Mesenchymal stem cell (in vitro differentiated cells and primary cell): ENCODE measurements at regions not wholly inside any gene's neighbourhood (a gene's known extent, or its start where the extent isn't known, plus 50 kb on each side); places are given as distances from the start of the nearest gene placed in this dataset.

Source experiments
- DNase-seq: peaks from one replicate; pipeline ENCODE4 v3.0.0-alpha.2; 2013
- H2AFZ ChIP-seq: one replicate; pipeline ENCODE4 v1.6.1; 2013; ENCODE audit warnings: low read depth, mild to moderate bottlenecking, control low read depth, inconsistent platforms, low read length, moderate library complexity
- H2AK5ac ChIP-seq: 2 replicates; pipeline ENCODE4 v1.6.1; 2013; ENCODE audit warnings: low read length, moderate library complexity, mild to moderate bottlenecking, inconsistent platforms; ENCODE audit not compliant: severe bottlenecking
- H2BK120ac ChIP-seq: one replicate; pipeline ENCODE4 v1.6.1; 2013; ENCODE audit warnings: low read depth, mild to moderate bottlenecking, inconsistent platforms, low read length, moderate library complexity
- H2BK12ac ChIP-seq, 2 experiments: one replicate each; pipeline ENCODE4 v1.6.1; 2013; ENCODE audit warnings: inconsistent platforms in 2 of 2, low read length in 2 of 2, mild to moderate bottlenecking in 2 of 2, moderate library complexity in 2 of 2, control low read depth in 1 of 2
- H2BK15ac ChIP-seq: one replicate; pipeline ENCODE4 v1.6.1; 2013; ENCODE audit warnings: mild to moderate bottlenecking, low read depth, inconsistent platforms; ENCODE audit not compliant: poor library complexity, severe bottlenecking
- H2BK5ac ChIP-seq: 2 replicates; pipeline ENCODE4 v1.6.1; 2013; ENCODE audit warnings: low read depth, mild to moderate bottlenecking, low read length, control low read depth, inconsistent platforms; ENCODE audit not compliant: poor library complexity, severe bottlenecking
- H3K14ac ChIP-seq, 2 experiments: one replicate each; pipeline ENCODE4 v1.6.1; 2013; ENCODE audit warnings: inconsistent platforms in 2 of 2, low read length in 2 of 2, control low read depth in 1 of 2, mild to moderate bottlenecking in 1 of 2, moderate library complexity in 1 of 2
- H3K18ac ChIP-seq, 2 experiments: one replicate each; pipeline ENCODE4 v1.6.1; 2013; ENCODE audit warnings: inconsistent platforms in 2 of 2, low read length in 2 of 2, control low read depth in 1 of 2, low read depth in 1 of 2, mild to moderate bottlenecking in 1 of 2
- H3K23ac ChIP-seq, 2 experiments: one replicate each; pipeline ENCODE4 v1.6.1; 2013; ENCODE audit warnings: inconsistent platforms in 2 of 2, low read length in 2 of 2, mild to moderate bottlenecking in 2 of 2, moderate library complexity in 2 of 2, control low read depth in 1 of 2
- H3K27ac ChIP-seq: 2 replicates; pipeline ENCODE4 v1.5.1; 2013; ENCODE audit warnings: mild to moderate bottlenecking, moderate library complexity, low read length, control low read depth, inconsistent platforms; ENCODE audit not compliant: poor library complexity, severe bottlenecking
- H3K27me3 ChIP-seq, 2 experiments: 2 replicates each; pipeline versions ENCODE4 v1.6.1 to v1.7.0; 2013; ENCODE audit warnings: low read length in 2 of 2, mild to moderate bottlenecking in 2 of 2, moderate library complexity in 2 of 2, control low read depth in 1 of 2, inconsistent platforms in 1 of 2; ENCODE audit not compliant: control insufficient read depth in 1 of 2, insufficient read depth in 1 of 2
- H3K36me3 ChIP-seq, 2 experiments: 2 replicates each; pipeline versions ENCODE4 v1.6.1 to v1.7.0; 2013; ENCODE audit warnings: low read length in 2 of 2, control low read depth in 1 of 2, inconsistent platforms in 1 of 2, low read depth in 1 of 2, mild to moderate bottlenecking in 1 of 2; ENCODE audit not compliant: insufficient read depth in 2 of 2, control insufficient read depth in 1 of 2
- H3K4ac ChIP-seq, 2 experiments: one replicate each; pipeline ENCODE4 v1.6.1; 2013; ENCODE audit warnings: inconsistent platforms in 2 of 2, low read length in 2 of 2, mild to moderate bottlenecking in 2 of 2, moderate library complexity in 2 of 2, control low read depth in 1 of 2, low read depth in 1 of 2
- H3K4me1 ChIP-seq: 2 replicates; pipeline ENCODE4 v1.6.1; 2013; ENCODE audit warnings: low read depth, low read length, control low read depth; ENCODE audit not compliant: control insufficient read depth, insufficient read depth
- H3K4me2 ChIP-seq: 2 replicates; pipeline ENCODE4 v1.6.1; 2013; ENCODE audit warnings: low read length, mild to moderate bottlenecking, inconsistent platforms; ENCODE audit not compliant: poor library complexity, severe bottlenecking
- H3K4me3 ChIP-seq, 2 experiments: 2 replicates each; pipeline versions ENCODE4 v1.5.1 to v1.7.0; 2013; ENCODE audit warnings: low read length in 2 of 2, mild to moderate bottlenecking in 2 of 2, control low read depth in 1 of 2, low read depth in 1 of 2; ENCODE audit not compliant: insufficient read depth in 1 of 2
- H3K79me1 ChIP-seq: replicated peaks from 2 replicates; pipeline ENCODE4 v1.6.1; 2013; ENCODE audit warnings: mild to moderate bottlenecking, control low read depth, low read length, inconsistent platforms; ENCODE audit not compliant: poor library complexity, severe bottlenecking
- H3K9ac ChIP-seq: 2 replicates; pipeline ENCODE4 v1.7.0; 2013; ENCODE audit warnings: mild to moderate bottlenecking, low read length, moderate library complexity
- H3K9me3 ChIP-seq: 2 replicates; pipeline ENCODE4 v1.7.0; 2013; ENCODE audit warnings: mild to moderate bottlenecking, low read length; ENCODE audit not compliant: control insufficient read depth
- H4K8ac ChIP-seq: one replicate; pipeline ENCODE4 v1.6.1; 2013; ENCODE audit warnings: inconsistent platforms, mild to moderate bottlenecking, low read length, moderate library complexity
- H4K91ac ChIP-seq: one replicate; pipeline ENCODE4 v1.6.1; 2013; ENCODE audit warnings: mild to moderate bottlenecking, low read length, inconsistent platforms
- WGBS: methylation state at CpG from one replicate; pipeline ENCODE4 v1.1.7; 2013; ENCODE audit warnings: mixed read lengths; 5-methylcytosine and 5-hydroxymethylcytosine counted together

GRCh38 chr4:12963912-12964311, 520.2 kb downstream of the RAB28 start:
- no peak overlapping the region for H3K9ac ChIP-seq
- H3K4ac ChIP-seq = no peak overlapping the region
- H2BK5ac ChIP-seq = no peak overlapping the region
- no peaks in the 10 kb centered on the region for H3K4me1 ChIP-seq
- no peaks in the 10 kb centered on the region for H3K27me3 ChIP-seq
- H3K27ac ChIP-seq = no peak overlapping the region
- no peaks in the 10 kb centered on the region for H3K36me3 ChIP-seq
- no peak overlapping the region for H3K23ac ChIP-seq
- no peak overlapping the region for H2AFZ ChIP-seq
- no peak overlapping the region for H4K91ac ChIP-seq
- H3K79me1 ChIP-seq = no peaks in the 10 kb centered on the region
- H2BK120ac ChIP-seq = no peak overlapping the region
- H2BK12ac ChIP-seq = no peak overlapping the region
- WGBS = no CpG with 5 or more reads among the region's 1 CpG
- DNase-seq = no peak
- H4K8ac ChIP-seq = no peak overlapping the region
- H2AK5ac ChIP-seq = no peak overlapping the region
- no peaks in the 10 kb centered on the region for H3K9me3 ChIP-seq
- no peak overlapping the region for H3K4me3 ChIP-seq
- no peak overlapping the region for H3K18ac ChIP-seq
- no peak overlapping the region for H3K4me2 ChIP-seq
- H2BK15ac ChIP-seq = no peak overlapping the region
- no peak overlapping the region for H3K14ac ChIP-seq

DNA sequence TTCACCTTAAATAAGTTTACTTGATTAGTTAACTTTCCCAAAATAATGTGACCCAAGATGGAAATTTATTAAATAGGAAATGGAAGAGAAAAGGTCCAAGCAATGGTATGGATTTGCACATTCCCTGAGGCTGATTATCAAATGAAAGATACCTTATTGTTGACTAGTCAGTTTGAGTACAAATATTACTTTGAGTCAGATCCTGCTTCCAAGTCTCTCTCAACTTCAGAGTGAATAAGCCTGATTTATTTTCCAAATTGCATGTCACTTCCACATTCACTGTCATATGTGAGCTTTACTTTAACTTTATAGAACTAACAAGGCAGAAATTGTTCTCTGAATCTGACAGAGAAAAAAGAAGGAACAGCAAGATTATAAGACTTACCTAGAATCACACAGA, 520.8 kb downstream of the RAB28 start:
- H3K36me3 ChIP-seq = no peaks in the 10 kb centered on the region
- H2BK120ac ChIP-seq = no peak overlapping the region
- H2AFZ ChIP-seq = no peak overlapping the region
- H3K4me3 ChIP-seq = no peak overlapping the region
- no peak overlapping the region for H3K27ac ChIP-seq
- no peak overlapping the region for H3K23ac ChIP-seq
- no peak overlapping the region for H3K4ac ChIP-seq
- no peak overlapping the region for H3K4me2 ChIP-seq
- no peak overlapping the region for H3K14ac ChIP-seq
- no peak overlapping the region for H2BK5ac ChIP-seq
- H3K9ac ChIP-seq = no peak overlapping the region
- H2AK5ac ChIP-seq = no peak overlapping the region
- no peaks in the 10 kb centered on the region for H3K27me3 ChIP-seq
- no peak overlapping the region for H4K8ac ChIP-seq
- H4K91ac ChIP-seq = no peak overlapping the region
- no peaks in the 10 kb centered on the region for H3K9me3 ChIP-seq
- no peaks in the 10 kb centered on the region for H3K4me1 ChIP-seq
- DNase-seq = no peak
- no peak overlapping the region for H3K18ac ChIP-seq
- H2BK12ac ChIP-seq = no peak overlapping the region
- no peaks in the 10 kb centered on the region for H3K79me1 ChIP-seq
- H2BK15ac ChIP-seq = no peak overlapping the region

DNA sequence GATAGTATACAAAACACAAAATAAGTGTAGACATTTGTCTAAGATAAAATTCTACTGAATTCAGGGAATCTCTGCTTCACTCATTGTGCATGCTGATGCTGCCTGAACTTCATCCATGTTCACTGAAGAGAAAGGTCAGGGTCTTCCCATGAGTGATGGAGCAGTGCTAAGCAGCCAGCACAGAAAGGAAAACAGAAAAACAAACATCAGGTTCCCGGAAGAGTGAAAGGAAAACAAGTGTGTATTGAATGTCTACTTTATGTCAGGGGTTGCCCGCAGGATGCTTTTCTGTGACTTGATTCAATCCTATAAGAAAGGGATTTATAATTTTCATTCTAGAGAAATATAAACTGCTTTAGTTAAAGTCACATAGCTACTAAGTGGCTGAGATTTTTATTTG, 522.4 kb downstream of the RAB28 start:
- Histone ChIP-seq H4K8ac (no peak overlapping the region), H2BK15ac (no peak overlapping the region), H3K9me3 (no peaks in the 10 kb centered on the region), H4K91ac (no peak overlapping the region), H3K14ac (no peak overlapping the region), H2BK12ac (no peak overlapping the region), H2AK5ac (no peak overlapping the region), H3K9ac (no peak overlapping the region), H3K4me2 (no peak overlapping the region), H3K18ac (no peak overlapping the region), H2BK120ac (no peak overlapping the region), H3K79me1 (no peaks in the 10 kb centered on the region), H3K36me3 (no peaks in the 10 kb centered on the region), H3K27ac (no peak overlapping the region), H3K4ac (no peak overlapping the region), H2BK5ac (no peak overlapping the region), H3K23ac (no peak overlapping the region), H3K4me3 (no peak overlapping the region), H3K4me1 (no peaks in the 10 kb centered on the region), H3K27me3 (no peaks in the 10 kb centered on the region), H2AFZ (no peak overlapping the region)
- no peak for DNase-seq
- WGBS = 86% methylated on average over 1 of the region's 2 CpGs

GRCh38 chr4:12958436-12958835, 525.7 kb downstream of the RAB28 start:
- no peak overlapping the region for H3K9ac ChIP-seq
- no peaks in the 10 kb centered on the region for H3K79me1 ChIP-seq
- no peak overlapping the region for H2BK12ac ChIP-seq
- no peaks in the 10 kb centered on the region for H3K27me3 ChIP-seq
- no peak overlapping the region for H4K91ac ChIP-seq
- no peak overlapping the region for H4K8ac ChIP-seq
- H3K36me3 ChIP-seq = no peaks in the 10 kb centered on the region
- H3K9me3 ChIP-seq = no peaks in the 10 kb centered on the region
- H3K23ac ChIP-seq = no peak overlapping the region
- no peak overlapping the region for H3K14ac ChIP-seq
- no peak overlapping the region for H3K4me3 ChIP-seq
- H3K4me1 ChIP-seq = no peaks in the 10 kb centered on the region
- H2BK5ac ChIP-seq = no peak overlapping the region
- no peak overlapping the region for H3K27ac ChIP-seq
- H2BK120ac ChIP-seq = no peak overlapping the region
- no peak overlapping the region for H2BK15ac ChIP-seq
- no peak overlapping the region for H3K4ac ChIP-seq
- H2AFZ ChIP-seq = no peak overlapping the region
- no peak for DNase-seq
- no peak overlapping the region for H2AK5ac ChIP-seq
- no peak overlapping the region for H3K18ac ChIP-seq
- no peak overlapping the region for H3K4me2 ChIP-seq
